Effector memory CD4-positive, alpha-beta T cell (primary cell): ENCODE measurements at regions not wholly inside any gene's neighbourhood (a gene's known extent, or its start where the extent isn't known, plus 50 kb on each side); places are given as distances from the start of the nearest gene placed in this dataset.

Experiments
- DNase-seq, 3 donors: peaks; one replicate each; pipeline ENCODE4 v3.0.0-alpha.2; 2020
- H3K27ac ChIP-seq: 2 replicates; pipeline ENCODE4 v1.7.0; 2013; ENCODE audit warnings: mild to moderate bottlenecking, low read length, moderate library complexity; ENCODE audit not compliant: insufficient read depth, poor library complexity, severe bottlenecking
- H3K27me3 ChIP-seq: replicated peaks from 2 replicates; pipeline ENCODE4 v1.7.0; 2013; ENCODE audit warnings: mild to moderate bottlenecking, low read length; ENCODE audit not compliant: insufficient read depth, control insufficient read depth, poor library complexity, severe bottlenecking
- H3K36me3 ChIP-seq: 2 replicates; pipeline ENCODE4 v1.7.0; 2013; ENCODE audit warnings: mild to moderate bottlenecking, low read length, moderate library complexity; ENCODE audit not compliant: control insufficient read depth, insufficient read depth
- H3K4me1 ChIP-seq: 2 replicates; pipeline ENCODE4 v1.7.0; 2013; ENCODE audit warnings: low read length, mild to moderate bottlenecking; ENCODE audit not compliant: control insufficient read depth, insufficient read depth, poor library complexity, severe bottlenecking
- H3K4me3 ChIP-seq: 2 replicates; pipeline ENCODE4 v1.7.0; 2013; ENCODE audit warnings: low read length, low read depth, mild to moderate bottlenecking; ENCODE audit not compliant: insufficient read depth, poor library complexity, severe bottlenecking
- H3K9me3 ChIP-seq: 2 replicates; pipeline ENCODE4 v1.7.0; 2013; ENCODE audit warnings: mild to moderate bottlenecking, low read length, moderate library complexity; ENCODE audit not compliant: control insufficient read depth

- Histone ChIP-seq H3K27ac (no peak overlapping the region), H3K27me3 (no peaks in the 10 kb centered on the region), H3K36me3 (no peaks in the 10 kb centered on the region), H3K4me3 (no peak overlapping the region), H3K4me1 (no peaks in the 10 kb centered on the region), H3K9me3 (no peaks in the 10 kb centered on the region)
- DNase-seq = no peak
These were observed 73.1 kb upstream of the GALNT2 start for GRCh38 chr1:229993894-229994293.

GRCh38 chr1:229999004-229999670, 67.9 kb upstream of the GALNT2 start:
- Histone ChIP-seq H3K27ac (no peak overlapping the region), H3K4me1 (no peaks in the 10 kb centered on the region), H3K27me3 (no peaks in the 10 kb centered on the region), H3K9me3 (no peaks in the 10 kb centered on the region), H3K4me3 (no peak overlapping the region), H3K36me3 (no peaks in the 10 kb centered on the region)
- DNase-seq = no peak

GRCh38 chr1:230000493-230001184, 66.4 kb upstream of the GALNT2 start:
- H3K4me3 ChIP-seq = no peak overlapping the region
- DNase-seq = no peak
- H3K36me3 ChIP-seq = no peaks in the 10 kb centered on the region
- H3K27ac ChIP-seq = no peak overlapping the region
- no peaks in the 10 kb centered on the region for H3K9me3 ChIP-seq
- no peaks in the 10 kb centered on the region for H3K27me3 ChIP-seq
- no peaks in the 10 kb centered on the region for H3K4me1 ChIP-seq

GRCh38 chr1:230002164-230002803, 64.8 kb upstream of the GALNT2 start:
- no peaks in the 10 kb centered on the region for H3K27me3 ChIP-seq
- no peaks in the 10 kb centered on the region for H3K9me3 ChIP-seq
- no peaks in the 10 kb centered on the region for H3K4me1 ChIP-seq
- no peaks in the 10 kb centered on the region for H3K36me3 ChIP-seq
- no peak overlapping the region for H3K27ac ChIP-seq
- no peak overlapping the region for H3K4me3 ChIP-seq
- no peak for DNase-seq

GRCh38 chr1:230003409-230003808, 63.6 kb upstream of the GALNT2 start:
- H3K4me1 ChIP-seq = no peaks in the 10 kb centered on the region
- H3K36me3 ChIP-seq = no peaks in the 10 kb centered on the region
- H3K9me3 ChIP-seq = no peaks in the 10 kb centered on the region
- H3K27me3 ChIP-seq = no peaks in the 10 kb centered on the region
- no peak overlapping the region for H3K4me3 ChIP-seq
- DNase-seq = no peak
- H3K27ac ChIP-seq = no peak overlapping the region

- no peaks in the 10 kb centered on the region for H3K9me3 ChIP-seq
- H3K4me3 ChIP-seq = no peak overlapping the region
- no peaks in the 10 kb centered on the region for H3K4me1 ChIP-seq
- no peak overlapping the region for H3K27ac ChIP-seq
- H3K27me3 ChIP-seq = no peaks in the 10 kb centered on the region
- no peak for DNase-seq
- H3K36me3 ChIP-seq = no peaks in the 10 kb centered on the region
These were observed 62.0 kb upstream of the GALNT2 start for GRCh38 chr1:230005040-230005439.

GRCh38 chr1:230008721-230009120, 58.3 kb upstream of the GALNT2 start:
- no peak for DNase-seq
- Histone ChIP-seq H3K36me3 (no peaks in the 10 kb centered on the region), H3K4me3 (no peak overlapping the region), H3K27ac (no peak overlapping the region), H3K4me1 (no peaks in the 10 kb centered on the region), H3K27me3 (no peaks in the 10 kb centered on the region), H3K9me3 (no peaks in the 10 kb centered on the region)

- no peaks in the 10 kb centered on the region for H3K4me1 ChIP-seq
- no peaks in the 10 kb centered on the region for H3K27me3 ChIP-seq
- H3K4me3 ChIP-seq = no peak overlapping the region
- no peaks in the 10 kb centered on the region for H3K9me3 ChIP-seq
- no peak overlapping the region for H3K27ac ChIP-seq
- no peaks in the 10 kb centered on the region for H3K36me3 ChIP-seq
- DNase-seq = no peak
These were observed 57.3 kb upstream of the GALNT2 start for GRCh38 chr1:230009611-230010313.

GRCh38 chr1:230010603-230011332, 56.3 kb upstream of the GALNT2 start:
- Histone ChIP-seq H3K4me1 (no peaks in the 10 kb centered on the region), H3K9me3 (no peaks in the 10 kb centered on the region), H3K27me3 (no peaks in the 10 kb centered on the region), H3K27ac (no peak overlapping the region), H3K36me3 (no peaks in the 10 kb centered on the region), H3K4me3 (no peak overlapping the region)
- no peak for DNase-seq
